ENCODE measurements at regions not wholly inside any gene's neighbourhood (a gene's known extent, or its start where the extent isn't known, plus 50 kb on each side); places are given as distances from the start of the nearest gene placed in this dataset.
"Not testable (repeated sequence)": the region's sequence is repeated elsewhere in the genome, so short reads cannot be mapped to it uniquely, and the experiment has no call there.

GRCh38 chr17:83159204-83160049 is 80.0 kb downstream of the METRNL start:
- DNase-seq (ENCODE audit: low read depth in 2 of 2) = no peak

GRCh38 chr17:83160443-83161297 is 81.3 kb downstream of the METRNL start:
- no peak for DNase-seq (ENCODE audit: low read depth in 2 of 2)

GRCh38 chr17:83161298-83162034 is 82.1 kb downstream of the METRNL start:
- no peak for DNase-seq (ENCODE audit: low read depth in 2 of 2)

GRCh38 chr17:83162035-83162745 is 82.8 kb downstream of the METRNL start:
- DNase-seq (ENCODE audit: low read depth in 2 of 2) = no peak

- no peak for DNase-seq (ENCODE audit: low read depth in 2 of 2)
Observed at GRCh38 chr17:83164490-83164889, 85.1 kb downstream of the METRNL start.

- DNase-seq (ENCODE audit: low read depth in 2 of 2) = no peak
Observed at GRCh38 chr17:83170571-83171260, 91.3 kb downstream of the METRNL start.

GRCh38 chr17:83171661-83172060 is 92.3 kb downstream of the METRNL start:
- no peak for DNase-seq (ENCODE audit: low read depth in 2 of 2)

GRCh38 chr17:83172099-83172498 is 92.7 kb downstream of the METRNL start:
- not testable (repeated sequence) for DNase-seq (ENCODE audit: low read depth in 2 of 2)

- DNase-seq (ENCODE audit: low read depth in 2 of 2) = not testable (repeated sequence)
Observed at GRCh38 chr17:83172646-83173045, 93.2 kb downstream of the METRNL start.

GRCh38 chr17:83173180-83173913 is 93.9 kb downstream of the METRNL start:
- DNase-seq (ENCODE audit: low read depth in 2 of 2) = not testable (repeated sequence)

- no peak for DNase-seq (ENCODE audit: low read depth in 2 of 2)
Observed at GRCh38 chr17:83173914-83174361, 94.5 kb downstream of the METRNL start.

- no peak for DNase-seq (ENCODE audit: low read depth in 2 of 2)
Observed at GRCh38 chr17:83174362-83175118, 95.1 kb downstream of the METRNL start.

- no peak for DNase-seq (ENCODE audit: low read depth in 2 of 2)
Observed at GRCh38 chr17:83175119-83175821, 95.9 kb downstream of the METRNL start.

- no peak for DNase-seq (ENCODE audit: low read depth in 2 of 2)
Observed at GRCh38 chr17:83175822-83176622, 96.6 kb downstream of the METRNL start.

GRCh38 chr17:83176623-83177583 is 97.5 kb downstream of the METRNL start:
- no peak for DNase-seq (ENCODE audit: low read depth in 2 of 2)
